HG02981 (cell line): ENCODE measurements at regions not wholly inside any gene's neighbourhood (a gene's known extent, or its start where the extent isn't known, plus 50 kb on each side); places are given as distances from the start of the nearest gene placed in this dataset.
"Not testable (repeated sequence)": the region's sequence is repeated elsewhere in the genome, so short reads cannot be mapped to it uniquely, and the experiment has no call there.

Experiments
- ATAC-seq: cut with Tn5 transposase; IDR thresholded peaks from one replicate; pipeline ENCODE4 v1.9.1; 2021; ENCODE audit warnings: mild to moderate bottlenecking, moderate library complexity; ENCODE audit not compliant: unreplicated experiment

DNA sequence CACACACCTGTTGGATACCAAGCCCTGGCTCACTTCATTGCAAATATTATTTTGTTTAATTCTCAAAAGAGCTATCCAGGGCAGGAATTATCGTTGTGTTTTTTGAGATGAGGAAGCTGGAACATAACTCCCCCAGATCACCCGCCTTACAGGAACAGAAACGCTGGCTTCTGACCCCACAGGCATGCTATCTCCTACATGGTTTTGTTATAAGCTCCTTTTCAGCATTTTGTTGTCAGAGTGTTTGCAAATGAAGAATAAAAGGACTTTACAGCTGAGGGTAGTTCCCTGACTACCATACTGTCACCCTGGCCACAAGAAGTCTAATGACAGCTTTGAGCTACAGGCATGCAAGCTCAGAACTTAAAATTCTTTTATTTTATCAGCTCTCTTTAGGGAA, 62.0 kb upstream of the MRPS9 start:
- ATAC-seq = no peak

DNA sequence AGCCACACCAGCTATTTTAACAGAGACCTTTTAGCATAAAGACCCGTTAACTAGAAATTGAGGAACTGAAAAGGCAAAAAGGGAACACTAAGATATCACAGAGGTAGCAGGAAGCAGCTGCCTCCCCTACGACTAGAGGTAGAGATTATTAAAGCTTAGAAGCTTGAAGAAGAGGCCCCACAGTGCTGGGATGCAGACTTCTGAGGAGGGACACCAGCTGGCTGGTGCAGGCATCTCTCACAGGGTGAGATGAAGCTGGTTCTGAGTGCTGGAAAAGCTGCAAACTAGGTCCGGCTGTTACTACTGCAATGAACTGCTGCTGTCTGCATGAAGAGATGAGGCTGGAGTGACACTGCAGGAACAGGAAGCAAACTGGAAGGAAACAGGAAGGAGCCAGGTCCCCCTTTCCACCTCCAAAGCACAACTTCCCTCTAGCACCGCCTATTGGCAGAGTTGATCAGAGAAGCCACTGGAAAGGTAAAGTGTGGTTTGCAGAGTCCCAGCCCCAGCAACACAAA, 61.2 kb upstream of the MRPS9 start:
- ATAC-seq = peak; percentile 97

DNA sequence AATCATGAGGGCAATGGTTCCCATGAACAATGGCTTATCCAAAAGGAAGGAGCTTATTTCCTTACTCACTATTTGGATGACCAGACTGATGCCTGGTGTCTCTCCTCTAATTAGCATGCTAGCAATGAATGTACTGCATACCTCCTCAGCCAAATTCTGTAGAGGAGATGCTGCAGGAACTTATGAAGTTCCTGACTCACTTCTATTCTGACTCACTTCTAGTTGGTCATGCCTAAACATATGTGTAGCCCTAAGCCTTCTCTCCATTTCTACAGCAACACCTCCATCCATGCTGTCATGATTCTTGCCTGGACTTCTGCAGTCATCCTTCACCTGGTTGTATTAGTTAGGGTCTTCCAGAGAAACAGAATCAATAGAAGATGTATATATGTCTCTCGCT, 59.9 kb upstream of the MRPS9 start:
- ATAC-seq = no peak

DNA sequence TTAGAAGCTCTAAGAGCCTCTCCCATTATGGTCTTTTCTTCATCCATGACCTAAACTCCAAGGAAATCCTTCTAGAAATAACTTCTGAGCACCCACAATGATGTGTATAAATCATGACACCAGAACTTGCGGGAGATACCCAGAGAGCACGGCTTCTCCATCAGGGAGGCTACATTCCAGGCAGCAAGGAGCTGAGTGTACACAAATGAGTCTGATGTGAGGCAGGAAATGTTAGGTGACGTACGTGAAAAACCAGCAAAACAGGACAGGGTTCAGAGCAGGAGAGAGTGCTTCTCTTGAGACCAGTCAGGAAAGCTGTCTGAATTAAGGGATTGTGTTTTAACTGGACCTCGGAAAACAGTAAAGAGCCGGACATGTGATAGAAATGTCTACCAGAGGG, 58.1 kb upstream of the MRPS9 start:
- ATAC-seq = not testable (repeated sequence)

DNA sequence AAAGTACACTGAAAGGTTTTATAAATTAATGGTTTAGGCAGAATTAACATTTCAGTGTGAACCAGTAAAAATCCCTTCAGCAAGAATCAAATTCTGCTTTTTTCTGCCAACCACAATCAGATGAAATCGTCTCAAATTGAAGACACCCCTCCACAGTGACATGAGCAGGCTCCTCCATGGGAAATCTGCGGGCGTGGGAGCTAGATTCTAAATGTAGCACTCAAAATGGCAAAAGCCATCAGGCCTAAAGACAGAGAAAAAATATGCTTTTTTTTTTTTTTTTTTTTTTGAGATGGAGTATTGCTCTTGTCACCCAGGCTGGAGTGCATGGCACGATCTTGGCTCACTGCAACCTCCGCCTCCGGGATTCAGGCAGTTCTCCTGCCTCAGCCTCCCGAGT, 55.8 kb upstream of the MRPS9 start:
- ATAC-seq = no peak
